Mammary epithelial cell (primary cell): ENCODE measurements at regions not wholly inside any gene's neighbourhood (a gene's known extent, or its start where the extent isn't known, plus 50 kb on each side); places are given as distances from the start of the nearest gene placed in this dataset.

Source experiments
- CTCF ChIP-seq, 2 donors: IDR thresholded peaks in 1 of 2; conservative IDR thresholded peaks in 1 of 2; 2 replicates each; pipeline ENCODE4 v1.5.1; 2011 to 2012; ENCODE audit warnings: inconsistent platforms in 2 of 2, low read length in 2 of 2, mild to moderate bottlenecking in 2 of 2, control low read depth in 1 of 2, low read depth in 1 of 2; ENCODE audit not compliant: insufficient read depth in 1 of 2; ENCODE audit errors: extremely low read depth in 1 of 2
- EZH2 ChIP-seq: IDR thresholded peaks from 2 replicates; pipeline ENCODE4 v1.6.1; 2012; ENCODE audit warnings: low read length, inconsistent platforms, borderline replicate concordance

- no peak for TF ChIP-seq CTCF (conservative IDR thresholded peaks at IDR 0.05 in 1 of 2, IDR thresholded peaks at IDR 0.05 in 1 of 2; ENCODE audit: extremely low read depth in 1 of 2, insufficient read depth in 1 of 2, low read depth in 1 of 2, low read length in 2 of 2)
- no peak for TF ChIP-seq EZH2
Observed at GRCh38 chr13:54657588-54657987, 1629.0 kb downstream of the OLFM4 start.
